ENCODE measurements at regions not wholly inside any gene's neighbourhood (a gene's known extent, or its start where the extent isn't known, plus 50 kb on each side); places are given as distances from the start of the nearest gene placed in this dataset.

DNA sequence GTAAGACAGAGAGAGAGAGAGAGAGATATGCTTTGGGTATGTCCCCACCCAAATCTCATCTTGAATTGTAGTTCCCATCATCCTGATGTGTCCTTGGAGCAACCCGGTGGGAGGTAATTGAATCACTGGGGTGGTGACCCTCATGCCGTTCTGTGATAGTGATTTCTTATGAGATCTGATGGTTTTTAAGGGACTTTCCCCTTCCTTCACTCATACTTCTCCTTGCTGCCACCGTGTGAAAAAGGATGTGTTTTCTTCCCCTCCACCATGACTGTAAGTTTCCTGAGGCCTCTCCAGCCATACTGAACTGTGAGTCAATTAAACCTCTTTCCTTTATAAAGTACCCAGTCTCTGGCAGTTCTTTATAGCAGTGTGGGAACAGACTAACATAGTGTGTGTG, 60.3 kb downstream of the EOMES start:
- no peaks in the 10 kb centered on the region for H3K9me3 ChIP-seq (ENCODE audit: control insufficient read depth, low read length)
- H3K4me3 ChIP-seq (ENCODE audit: insufficient read depth, low read depth, low read length, poor library complexity, severe bottlenecking), result no peak overlapping the region
- no peaks in the 10 kb centered on the region for H3K36me3 ChIP-seq (ENCODE audit: control insufficient read depth, insufficient read depth, low read length)
- no peak for DNase-seq
- no peak overlapping the region for H3K27ac ChIP-seq (ENCODE audit: insufficient read depth, low read length, poor library complexity, severe bottlenecking)
- no peaks in the 10 kb centered on the region for H3K4me1 ChIP-seq (ENCODE audit: control insufficient read depth, insufficient read depth, low read length, poor library complexity, severe bottlenecking)
- no peaks in the 10 kb centered on the region for H3K27me3 ChIP-seq (replicated peaks; ENCODE audit: control insufficient read depth, insufficient read depth, low read length, poor library complexity, severe bottlenecking)

DNA sequence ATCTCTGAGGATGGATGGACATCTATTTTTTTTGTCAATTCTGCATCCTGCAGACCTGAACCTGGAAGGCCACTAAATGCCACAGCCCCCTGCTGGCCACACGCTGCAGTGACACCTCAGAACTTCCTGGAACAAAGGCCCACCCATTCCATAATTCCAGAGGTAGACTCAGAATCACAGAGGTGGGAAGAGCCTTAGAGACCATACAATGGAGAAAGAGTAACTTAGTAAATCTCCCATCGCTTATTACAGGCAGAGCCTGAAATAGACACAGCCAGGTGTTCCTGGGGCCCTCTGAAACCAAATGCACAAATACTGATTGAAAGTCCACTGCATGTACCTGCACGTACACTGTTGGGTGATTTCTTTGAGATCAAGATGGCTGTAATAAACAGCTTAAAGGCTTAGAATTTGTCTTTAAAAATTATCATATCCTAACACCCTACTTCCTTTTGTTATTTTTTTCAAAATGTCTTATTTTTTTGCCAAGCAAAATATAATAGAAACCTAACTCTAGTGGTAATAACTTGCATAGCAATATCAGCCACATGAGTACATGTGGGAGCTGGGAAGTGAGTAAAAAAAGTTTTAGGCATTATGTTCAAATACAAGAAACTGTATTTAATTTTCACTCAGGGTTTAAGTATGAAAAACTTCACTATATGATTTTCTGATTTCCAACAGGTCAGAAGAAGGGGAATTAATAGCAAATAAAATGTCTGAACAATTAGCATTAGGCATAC, 62.7 kb downstream of the EOMES start:
- H3K9me3 ChIP-seq (ENCODE audit: control insufficient read depth, low read length), result no peaks in the 10 kb centered on the region
- H3K27ac ChIP-seq (ENCODE audit: insufficient read depth, low read length, poor library complexity, severe bottlenecking), result no peak overlapping the region
- no peaks in the 10 kb centered on the region for H3K4me1 ChIP-seq (ENCODE audit: control insufficient read depth, insufficient read depth, low read length, poor library complexity, severe bottlenecking)
- no peaks in the 10 kb centered on the region for H3K36me3 ChIP-seq (ENCODE audit: control insufficient read depth, insufficient read depth, low read length)
- no peak overlapping the region for H3K4me3 ChIP-seq (ENCODE audit: insufficient read depth, low read depth, low read length, poor library complexity, severe bottlenecking)
- no peaks in the 10 kb centered on the region for H3K27me3 ChIP-seq (replicated peaks; ENCODE audit: control insufficient read depth, insufficient read depth, low read length, poor library complexity, severe bottlenecking)
- DNase-seq, result peak; percentile 2 to 20 (median 4)

DNA sequence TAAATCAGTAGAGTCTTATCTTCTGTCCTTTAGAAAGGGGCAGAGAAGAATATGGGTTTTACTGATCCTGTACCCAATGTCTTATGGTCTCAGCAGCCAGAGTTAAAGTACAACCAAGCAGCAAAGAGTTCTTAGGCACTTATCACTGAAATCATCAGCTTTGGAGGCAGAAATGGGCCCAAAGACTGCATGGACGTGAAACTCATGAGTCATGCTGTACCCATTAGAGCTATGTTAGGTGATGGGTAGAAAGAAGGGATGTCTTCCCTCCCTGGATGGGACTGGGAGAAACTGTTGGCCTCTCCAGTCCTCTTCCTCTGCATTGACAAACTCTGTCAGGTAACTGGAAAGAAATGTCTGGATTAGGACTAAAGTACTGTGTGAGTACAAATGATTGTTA, 63.4 kb downstream of the EOMES start:
- H3K27ac ChIP-seq (ENCODE audit: insufficient read depth, low read length, poor library complexity, severe bottlenecking), result no peak overlapping the region
- H3K36me3 ChIP-seq (ENCODE audit: control insufficient read depth, insufficient read depth, low read length), result no peaks in the 10 kb centered on the region
- no peaks in the 10 kb centered on the region for H3K4me1 ChIP-seq (ENCODE audit: control insufficient read depth, insufficient read depth, low read length, poor library complexity, severe bottlenecking)
- no peak for DNase-seq
- no peaks in the 10 kb centered on the region for H3K9me3 ChIP-seq (ENCODE audit: control insufficient read depth, low read length)
- no peaks in the 10 kb centered on the region for H3K27me3 ChIP-seq (replicated peaks; ENCODE audit: control insufficient read depth, insufficient read depth, low read length, poor library complexity, severe bottlenecking)
- no peak overlapping the region for H3K4me3 ChIP-seq (ENCODE audit: insufficient read depth, low read depth, low read length, poor library complexity, severe bottlenecking)

DNA sequence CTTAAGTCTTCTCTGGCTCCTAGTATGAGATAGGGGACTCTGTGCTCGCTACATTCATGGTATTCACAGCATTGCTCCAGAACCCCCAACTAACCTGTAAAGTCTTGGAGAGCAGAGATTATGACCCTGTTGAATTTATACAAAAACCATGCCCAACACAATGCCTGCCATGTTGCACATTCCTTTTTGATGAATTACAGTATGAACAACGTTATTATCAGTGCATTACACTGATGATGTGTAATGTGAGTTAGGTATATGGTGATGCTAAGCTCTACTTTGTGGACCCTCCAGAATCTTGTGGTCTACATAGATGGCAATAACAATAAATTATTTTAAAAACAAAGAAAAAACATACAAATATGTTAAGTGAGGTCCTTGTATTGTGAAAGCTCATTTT, 64.3 kb downstream of the EOMES start:
- no peaks in the 10 kb centered on the region for H3K27me3 ChIP-seq (replicated peaks; ENCODE audit: control insufficient read depth, insufficient read depth, low read length, poor library complexity, severe bottlenecking)
- H3K4me1 ChIP-seq (ENCODE audit: control insufficient read depth, insufficient read depth, low read length, poor library complexity, severe bottlenecking), result no peaks in the 10 kb centered on the region
- H3K27ac ChIP-seq (ENCODE audit: insufficient read depth, low read length, poor library complexity, severe bottlenecking), result no peak overlapping the region
- H3K9me3 ChIP-seq (ENCODE audit: control insufficient read depth, low read length), result no peaks in the 10 kb centered on the region
- no peak overlapping the region for H3K4me3 ChIP-seq (ENCODE audit: insufficient read depth, low read depth, low read length, poor library complexity, severe bottlenecking)
- no peak for DNase-seq
- no peaks in the 10 kb centered on the region for H3K36me3 ChIP-seq (ENCODE audit: control insufficient read depth, insufficient read depth, low read length)

DNA sequence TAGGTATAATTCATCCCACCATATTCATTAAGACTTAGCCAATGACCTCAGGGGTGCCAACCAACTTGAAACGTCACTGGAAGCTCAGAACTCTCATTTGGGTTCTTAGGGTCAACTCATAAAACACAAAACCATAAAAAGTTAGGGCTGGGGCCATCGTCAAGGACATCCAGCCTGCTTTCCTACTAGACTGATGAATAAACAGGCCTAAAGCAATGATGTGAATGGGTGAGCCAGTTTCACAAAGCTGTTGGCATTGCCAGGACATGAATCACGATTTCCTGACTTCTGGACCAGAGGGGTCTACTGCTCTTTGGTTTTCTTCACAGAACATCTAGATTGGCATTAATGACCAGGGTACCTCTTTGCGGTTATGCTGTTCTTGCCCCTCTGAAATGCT, 64.7 kb downstream of the EOMES start:
- H3K9me3 ChIP-seq (ENCODE audit: control insufficient read depth, low read length), result no peaks in the 10 kb centered on the region
- no peaks in the 10 kb centered on the region for H3K27me3 ChIP-seq (replicated peaks; ENCODE audit: control insufficient read depth, insufficient read depth, low read length, poor library complexity, severe bottlenecking)
- H3K27ac ChIP-seq (ENCODE audit: insufficient read depth, low read length, poor library complexity, severe bottlenecking), result no peak overlapping the region
- no peak overlapping the region for H3K4me3 ChIP-seq (ENCODE audit: insufficient read depth, low read depth, low read length, poor library complexity, severe bottlenecking)
- no peaks in the 10 kb centered on the region for H3K36me3 ChIP-seq (ENCODE audit: control insufficient read depth, insufficient read depth, low read length)
- no peak for DNase-seq
- H3K4me1 ChIP-seq (ENCODE audit: control insufficient read depth, insufficient read depth, low read length, poor library complexity, severe bottlenecking), result no peaks in the 10 kb centered on the region

DNA sequence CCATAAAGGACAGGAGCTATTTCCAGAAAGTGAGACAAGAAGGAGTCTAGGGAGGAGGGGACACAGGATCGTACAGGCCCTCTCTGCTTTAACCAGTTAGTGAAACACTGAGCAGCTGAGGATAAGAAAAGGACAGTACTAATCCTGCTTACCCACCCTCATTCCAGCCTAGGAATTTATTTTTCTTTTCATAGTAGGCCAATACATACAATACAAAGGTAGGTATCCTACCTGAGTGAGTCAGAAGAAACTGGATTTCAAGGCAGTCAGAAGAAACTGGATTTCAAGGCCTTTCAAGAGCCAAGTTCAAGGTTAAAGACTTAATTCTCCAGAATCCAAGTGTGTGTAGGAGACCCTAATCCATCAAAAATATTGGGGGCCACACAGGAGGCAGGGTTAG, 65.3 kb downstream of the EOMES start:
- H3K36me3 ChIP-seq (ENCODE audit: control insufficient read depth, insufficient read depth, low read length), result no peaks in the 10 kb centered on the region
- DNase-seq, result no peak
- H3K4me3 ChIP-seq (ENCODE audit: insufficient read depth, low read depth, low read length, poor library complexity, severe bottlenecking), result no peak overlapping the region
- no peaks in the 10 kb centered on the region for H3K27me3 ChIP-seq (replicated peaks; ENCODE audit: control insufficient read depth, insufficient read depth, low read length, poor library complexity, severe bottlenecking)
- no peak overlapping the region for H3K27ac ChIP-seq (ENCODE audit: insufficient read depth, low read length, poor library complexity, severe bottlenecking)
- no peaks in the 10 kb centered on the region for H3K4me1 ChIP-seq (ENCODE audit: control insufficient read depth, insufficient read depth, low read length, poor library complexity, severe bottlenecking)
- H3K9me3 ChIP-seq (ENCODE audit: control insufficient read depth, low read length), result no peaks in the 10 kb centered on the region

DNA sequence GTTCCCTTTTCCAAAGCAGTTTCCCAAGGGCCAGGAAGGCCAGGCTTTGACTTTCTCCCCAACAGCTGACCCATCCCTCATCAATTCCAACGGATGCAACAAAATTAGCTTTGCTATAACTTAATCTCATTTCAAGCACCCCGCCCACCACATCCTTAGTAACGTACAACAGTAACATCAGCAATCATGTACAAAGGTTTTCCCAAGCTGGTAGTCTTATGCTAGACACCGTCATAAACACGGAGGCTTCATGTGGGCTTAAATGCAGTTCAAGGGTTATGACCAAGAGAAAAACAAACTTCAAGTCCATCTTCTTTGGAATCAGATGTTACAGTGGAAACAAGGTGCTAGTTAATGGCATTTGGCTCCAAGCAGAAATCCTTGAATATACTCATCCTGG, 66.6 kb downstream of the EOMES start:
- H3K9me3 ChIP-seq (ENCODE audit: control insufficient read depth, low read length), result no peaks in the 10 kb centered on the region
- no peak overlapping the region for H3K4me3 ChIP-seq (ENCODE audit: insufficient read depth, low read depth, low read length, poor library complexity, severe bottlenecking)
- DNase-seq, result no peak
- no peak overlapping the region for H3K27ac ChIP-seq (ENCODE audit: insufficient read depth, low read length, poor library complexity, severe bottlenecking)
- H3K4me1 ChIP-seq (ENCODE audit: control insufficient read depth, insufficient read depth, low read length, poor library complexity, severe bottlenecking), result no peaks in the 10 kb centered on the region
- no peaks in the 10 kb centered on the region for H3K36me3 ChIP-seq (ENCODE audit: control insufficient read depth, insufficient read depth, low read length)
- H3K27me3 ChIP-seq (replicated peaks; ENCODE audit: control insufficient read depth, insufficient read depth, low read length, poor library complexity, severe bottlenecking), result no peaks in the 10 kb centered on the region

DNA sequence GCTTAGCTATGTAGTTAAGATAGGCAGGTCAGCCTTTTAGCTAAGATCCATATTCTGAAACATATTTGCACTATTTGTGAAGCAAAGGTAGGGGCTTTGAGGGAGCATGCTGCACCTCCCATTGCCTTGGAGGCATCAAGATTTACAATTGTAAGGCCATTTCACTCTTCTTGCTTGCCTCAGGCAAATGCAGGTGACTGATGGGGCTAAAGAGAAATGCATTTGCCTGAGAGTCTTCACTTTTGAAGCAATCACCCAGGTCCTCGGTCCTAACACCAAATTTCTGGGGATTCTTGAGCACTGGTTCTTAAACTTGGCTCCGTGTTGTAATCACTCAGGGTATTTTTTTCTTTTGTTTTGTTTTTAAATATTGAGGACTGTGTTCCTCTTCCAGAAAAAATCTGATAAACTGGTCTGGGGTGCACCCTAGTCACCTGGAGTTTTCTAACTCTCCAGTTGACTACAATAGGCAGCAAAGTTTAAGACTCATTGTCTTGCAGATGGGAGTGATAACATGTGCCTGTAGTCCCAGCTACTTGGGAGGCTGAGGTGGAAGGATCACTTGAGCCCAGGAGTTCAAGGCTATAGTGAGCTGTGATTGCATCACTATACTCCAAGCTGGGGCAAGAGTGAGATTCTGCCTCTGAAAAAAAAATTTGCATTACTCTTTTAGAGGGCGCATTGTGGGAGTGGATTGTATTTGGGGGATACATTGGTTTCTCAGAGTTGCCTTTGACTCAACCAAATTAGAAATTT, 68.1 kb downstream of the EOMES start:
- no peak overlapping the region for H3K27ac ChIP-seq (ENCODE audit: insufficient read depth, low read length, poor library complexity, severe bottlenecking)
- H3K4me1 ChIP-seq (ENCODE audit: control insufficient read depth, insufficient read depth, low read length, poor library complexity, severe bottlenecking), result no peaks in the 10 kb centered on the region
- no peaks in the 10 kb centered on the region for H3K36me3 ChIP-seq (ENCODE audit: control insufficient read depth, insufficient read depth, low read length)
- no peak for DNase-seq
- H3K9me3 ChIP-seq (ENCODE audit: control insufficient read depth, low read length), result no peaks in the 10 kb centered on the region
- H3K4me3 ChIP-seq (ENCODE audit: insufficient read depth, low read depth, low read length, poor library complexity, severe bottlenecking), result no peak overlapping the region
- no peaks in the 10 kb centered on the region for H3K27me3 ChIP-seq (replicated peaks; ENCODE audit: control insufficient read depth, insufficient read depth, low read length, poor library complexity, severe bottlenecking)

DNA sequence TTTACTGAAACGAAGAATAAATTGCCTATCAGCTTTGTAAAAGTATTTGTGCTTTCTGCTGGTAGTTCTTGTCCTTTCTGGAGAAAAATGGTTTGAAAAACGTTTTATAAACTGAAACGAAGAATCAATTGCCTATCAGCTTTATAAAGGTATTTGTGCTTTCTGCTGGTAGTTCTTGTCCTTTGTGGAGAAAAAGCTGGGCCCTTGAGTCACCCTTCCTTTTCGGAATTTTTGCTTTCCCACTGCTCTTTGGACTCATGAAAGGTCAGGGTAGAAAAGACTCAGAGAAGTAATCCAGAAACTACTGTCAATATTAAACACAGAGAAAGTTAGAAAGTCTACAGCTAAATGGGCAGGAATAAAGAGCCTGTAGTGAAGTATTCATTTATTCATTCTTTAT, 72.8 kb downstream of the EOMES start:
- no peaks in the 10 kb centered on the region for H3K9me3 ChIP-seq (ENCODE audit: control insufficient read depth, low read length)
- no peaks in the 10 kb centered on the region for H3K36me3 ChIP-seq (ENCODE audit: control insufficient read depth, insufficient read depth, low read length)
- no peak overlapping the region for H3K27ac ChIP-seq (ENCODE audit: insufficient read depth, low read length, poor library complexity, severe bottlenecking)
- DNase-seq, result no peak
- no peak overlapping the region for H3K4me3 ChIP-seq (ENCODE audit: insufficient read depth, low read depth, low read length, poor library complexity, severe bottlenecking)
- no peaks in the 10 kb centered on the region for H3K27me3 ChIP-seq (replicated peaks; ENCODE audit: control insufficient read depth, insufficient read depth, low read length, poor library complexity, severe bottlenecking)
- no peaks in the 10 kb centered on the region for H3K4me1 ChIP-seq (ENCODE audit: control insufficient read depth, insufficient read depth, low read length, poor library complexity, severe bottlenecking)

DNA sequence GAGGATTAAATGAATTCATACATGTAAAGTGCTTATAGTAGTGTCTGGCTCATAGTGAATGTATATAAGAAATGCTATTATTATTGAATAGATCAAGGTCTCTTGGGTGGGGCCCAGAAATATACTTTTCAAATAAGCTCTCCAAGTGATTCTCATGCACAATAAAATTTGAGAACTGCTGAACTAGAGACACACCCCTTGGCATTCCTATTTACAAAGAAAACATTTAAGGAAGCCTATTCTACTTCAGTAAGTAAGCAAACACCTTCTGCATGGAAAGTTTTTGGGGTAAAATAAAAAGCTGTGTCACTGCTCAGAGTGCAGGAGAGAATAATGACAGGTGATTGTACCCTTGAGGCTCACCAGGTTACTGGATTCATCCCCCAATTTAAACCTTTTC, 75.2 kb downstream of the EOMES start:
- no peaks in the 10 kb centered on the region for H3K4me1 ChIP-seq (ENCODE audit: control insufficient read depth, insufficient read depth, low read length, poor library complexity, severe bottlenecking)
- DNase-seq, result no peak
- no peaks in the 10 kb centered on the region for H3K36me3 ChIP-seq (ENCODE audit: control insufficient read depth, insufficient read depth, low read length)
- H3K27me3 ChIP-seq (replicated peaks; ENCODE audit: control insufficient read depth, insufficient read depth, low read length, poor library complexity, severe bottlenecking), result no peaks in the 10 kb centered on the region
- no peaks in the 10 kb centered on the region for H3K9me3 ChIP-seq (ENCODE audit: control insufficient read depth, low read length)
- no peak overlapping the region for H3K27ac ChIP-seq (ENCODE audit: insufficient read depth, low read length, poor library complexity, severe bottlenecking)
- no peak overlapping the region for H3K4me3 ChIP-seq (ENCODE audit: insufficient read depth, low read depth, low read length, poor library complexity, severe bottlenecking)

Measured in effector memory CD4-positive, alpha-beta T cell (primary cell).